Liver (tissue), 3 donors: ENCODE measurements at regions not wholly inside any gene's neighbourhood (a gene's known extent, or its start where the extent isn't known, plus 50 kb on each side); places are given as distances from the start of the nearest gene placed in this dataset.

Experiments
- ATF3 ChIP-seq: IDR thresholded peaks from 2 replicates; pipeline ENCODE4 v1.6.1; 2016; ENCODE audit warnings: antibody characterized with exemption
- CTCF ChIP-seq: fragments of 150-350 bp; IDR thresholded peaks from 2 replicates; pipeline ENCODE4 v1.5.1; 2017; ENCODE audit warnings: improper control_type of control experiment, low read depth, low read length; ENCODE audit not compliant: missing input control
- GABPA ChIP-seq, 2 donors: IDR thresholded peaks in 1 of 2; conservative IDR thresholded peaks in 1 of 2; 2 replicates each; pipeline ENCODE4 v1.6.1; 2016; ENCODE audit warnings: antibody characterized with exemption in 2 of 2, mild to moderate bottlenecking in 1 of 2, moderate library complexity in 1 of 2
- MAX ChIP-seq: IDR thresholded peaks from 2 replicates; pipeline ENCODE4 v1.6.1; 2016; ENCODE audit warnings: antibody characterized with exemption
- RAD21 ChIP-seq, 2 donors: IDR thresholded peaks; 2 replicates each; pipeline ENCODE4 v1.6.1; 2016; ENCODE audit warnings: antibody characterized with exemption in 2 of 2, mild to moderate bottlenecking in 2 of 2
- SP1 ChIP-seq: IDR thresholded peaks from 2 replicates; pipeline ENCODE4 v1.6.1; 2018; ENCODE audit warnings: antibody characterized with exemption, mild to moderate bottlenecking
- TAF1 ChIP-seq: conservative IDR thresholded peaks from 2 replicates; pipeline ENCODE4 v1.6.1; 2016; ENCODE audit warnings: antibody characterized with exemption, mild to moderate bottlenecking
- YY1 ChIP-seq: IDR thresholded peaks from 2 replicates; pipeline ENCODE4 v1.6.1; 2016; ENCODE audit warnings: antibody characterized with exemption, mild to moderate bottlenecking
- ZBTB33 ChIP-seq: IDR thresholded peaks from 2 replicates; pipeline ENCODE4 v1.6.1; 2016; ENCODE audit warnings: antibody characterized with exemption
- donor health status: healthy.
- donor health status: healthy.

GRCh38 chr14:98371141-98371540 lies 900.9 kb downstream of the BCL11B start:
- TF ChIP-seq GABPA (IDR thresholded peaks at IDR 0.05 in 1 of 2, conservative IDR thresholded peaks at IDR 0.05 in 1 of 2) (no peak), CTCF (no peak), TAF1 (no peak), ATF3 (no peak), SP1 (no peak), MAX (no peak), RAD21 (IDR thresholded peaks at IDR 0.05) (no peak), ZBTB33 (no peak), YY1 (no peak)
